CD4-positive, alpha-beta T cell treated with Interleukin-17A for 1 hour (primary cell): ENCODE measurements at regions not wholly inside any gene's neighbourhood (a gene's known extent, or its start where the extent isn't known, plus 50 kb on each side); places are given as distances from the start of the nearest gene placed in this dataset.

Experiments
- DNase-seq: peaks from one replicate; pipeline ENCODE4 v3.0.0-alpha.2; 2020

GRCh38 chr10:64458306-64458705 is 937.1 kb downstream of the REEP3 start:
- no peak for DNase-seq

DNA sequence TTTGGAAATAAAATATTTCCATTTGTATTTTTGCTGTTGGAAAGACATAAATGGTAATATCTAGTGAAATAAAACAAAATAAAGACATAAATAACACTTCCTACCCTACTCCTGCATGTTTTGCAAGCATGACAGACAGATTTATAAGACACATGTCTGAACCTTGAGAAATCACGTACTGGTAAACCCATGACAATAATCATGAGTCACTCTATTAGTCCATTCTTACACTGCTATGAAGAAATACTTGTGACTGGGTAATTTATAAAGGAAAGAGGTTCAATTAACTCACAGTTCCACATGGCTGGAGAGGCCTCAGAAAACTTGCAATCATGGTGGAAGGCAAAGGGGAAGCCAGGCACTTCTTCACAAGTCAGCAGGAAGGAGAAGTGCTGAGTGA is 942.2 kb downstream of the REEP3 start:
- DNase-seq, result no peak

DNA sequence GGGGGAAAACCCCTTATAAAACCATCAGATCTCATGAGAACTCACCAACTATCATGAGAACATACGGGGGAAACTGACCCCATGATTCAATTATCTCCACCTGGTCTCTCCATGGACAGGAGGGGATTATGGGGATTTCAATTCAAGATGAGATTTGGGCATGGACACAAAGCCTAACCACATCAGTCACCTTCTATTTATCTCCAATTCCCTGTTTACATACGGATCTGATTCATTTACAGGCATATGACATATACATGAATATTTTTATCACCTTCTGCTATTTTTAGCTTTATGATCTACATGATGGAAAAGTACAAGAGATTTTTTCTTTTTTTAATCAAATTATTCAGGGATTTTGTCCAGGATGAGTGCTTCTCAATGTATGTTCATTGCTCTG is 944.5 kb downstream of the REEP3 start:
- no peak for DNase-seq

DNA sequence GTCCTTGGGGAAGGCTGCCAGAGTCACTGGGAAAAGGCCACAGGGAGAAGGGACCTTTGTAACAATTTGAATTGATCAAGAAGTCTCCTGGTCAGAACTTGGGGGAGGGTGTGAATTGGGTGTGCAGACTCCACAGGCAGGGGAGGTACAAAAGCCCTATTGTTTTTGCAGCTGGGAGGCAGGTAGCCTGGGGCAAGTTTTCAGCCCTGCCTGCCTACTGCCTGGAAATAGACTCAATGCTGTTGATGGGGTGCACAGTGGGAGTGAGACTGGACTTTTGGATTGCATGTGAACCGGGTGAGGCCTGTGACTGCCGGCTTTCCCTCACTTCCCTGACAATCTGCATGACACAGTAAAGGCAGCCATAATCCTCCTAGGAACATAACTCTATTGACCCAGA is 947.0 kb downstream of the REEP3 start:
- no peak for DNase-seq

DNA sequence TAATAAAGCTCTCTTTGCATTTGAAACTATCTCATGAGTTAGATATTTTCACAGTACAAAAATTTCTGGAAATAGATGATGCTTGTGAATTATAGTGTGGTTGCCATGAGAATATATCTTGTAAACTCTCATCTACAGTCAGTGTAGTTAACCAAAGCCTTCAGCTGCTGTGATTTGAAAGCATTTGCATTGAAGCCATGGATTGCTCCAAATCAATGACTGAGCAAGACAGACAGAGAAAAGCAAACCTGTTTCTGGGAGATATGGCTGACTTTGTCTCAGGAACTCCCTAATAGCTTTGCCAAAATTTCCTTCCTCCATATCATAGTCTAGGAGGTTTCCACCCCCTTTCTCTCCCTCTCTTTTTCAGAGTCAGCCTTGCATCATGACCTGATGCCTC is 955.3 kb downstream of the REEP3 start:
- no peak for DNase-seq

DNA sequence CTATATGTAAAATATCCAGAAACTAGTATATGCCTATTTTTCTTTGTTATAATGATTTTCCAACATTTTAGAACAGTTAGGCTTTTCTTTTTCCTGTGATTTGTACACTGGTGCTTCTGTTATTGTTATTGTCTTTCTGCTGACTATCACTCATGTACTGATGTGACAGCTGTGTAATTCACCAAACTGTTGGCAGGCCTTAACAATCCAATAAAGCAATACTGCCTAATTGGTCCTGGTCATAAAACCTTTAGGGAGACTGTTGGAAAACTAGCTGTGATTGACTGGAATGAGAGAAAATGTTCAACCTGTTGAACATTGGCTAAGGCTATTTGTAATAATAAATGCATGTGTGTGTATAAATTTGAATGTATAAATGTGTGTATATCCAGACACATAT is 956.6 kb downstream of the REEP3 start:
- no peak for DNase-seq

DNA sequence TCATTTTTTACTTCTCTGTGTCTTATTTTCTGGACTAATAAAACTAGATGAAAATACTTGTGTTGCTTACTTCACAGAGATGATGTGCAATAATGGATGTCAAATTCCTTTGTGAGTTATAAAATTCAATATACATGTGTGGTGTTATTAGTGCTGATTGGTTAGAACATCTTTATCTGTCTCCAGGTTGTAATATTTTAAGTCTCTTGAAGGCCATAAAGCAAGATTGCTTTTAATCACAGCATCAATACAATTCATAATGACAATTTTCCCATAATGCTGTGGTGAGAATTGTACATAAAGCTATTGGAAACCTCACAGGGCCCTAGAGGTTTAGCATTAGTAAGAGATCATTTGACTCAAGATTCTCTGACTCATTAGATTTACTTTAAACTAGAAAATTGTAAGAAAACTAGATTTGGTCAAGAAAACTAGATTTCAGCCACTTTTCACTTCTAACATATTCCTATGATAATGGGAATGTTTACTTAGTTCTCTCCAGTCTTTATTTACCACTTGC is 963.7 kb downstream of the REEP3 start:
- no peak for DNase-seq

DNA sequence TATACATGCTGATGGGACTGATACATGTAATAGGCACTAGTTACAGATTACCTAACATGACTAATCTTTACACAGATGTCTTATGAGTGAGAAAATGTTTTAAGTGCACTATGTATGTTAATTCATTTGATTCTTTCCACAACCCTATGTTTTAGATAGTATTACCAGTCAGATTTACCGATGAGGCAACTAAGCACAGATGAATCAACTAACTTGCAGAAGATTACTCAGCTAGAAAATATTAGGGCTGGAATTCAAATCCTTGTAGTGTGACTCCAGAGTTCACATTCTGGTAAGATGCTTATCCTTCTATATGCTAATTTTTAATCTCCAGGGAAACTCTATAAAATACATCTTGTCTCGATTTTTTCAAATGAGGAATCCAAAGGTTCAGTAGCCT is 964.9 kb downstream of the REEP3 start:
- DNase-seq, result no peak

DNA sequence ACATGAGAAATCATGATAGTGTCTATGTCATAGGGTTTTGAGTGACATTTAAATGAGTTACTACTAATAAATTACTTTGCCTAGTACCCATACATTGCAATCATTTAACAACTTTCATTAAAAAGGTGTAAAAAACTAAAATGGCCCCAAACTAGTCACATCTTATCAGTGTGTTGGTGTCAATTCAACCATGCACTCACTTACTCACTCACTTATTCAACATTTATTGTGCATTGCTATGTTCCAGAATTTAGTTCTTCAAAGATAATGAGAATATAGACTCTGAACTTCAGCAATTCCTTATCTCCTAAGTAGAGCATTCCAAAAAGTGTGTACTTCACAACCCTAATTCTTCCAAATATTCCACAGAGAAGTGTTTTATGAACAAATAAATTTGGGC is 965.7 kb downstream of the REEP3 start:
- DNase-seq, result no peak

GRCh38 chr10:64494901-64495300 is 973.7 kb downstream of the REEP3 start:
- no peak for DNase-seq

- DNase-seq, result no peak
Measured at GRCh38 chr10:64497306-64497705, 976.1 kb downstream of the REEP3 start.

GRCh38 chr10:64501807-64502206 is 980.6 kb downstream of the REEP3 start:
- no peak for DNase-seq

DNA sequence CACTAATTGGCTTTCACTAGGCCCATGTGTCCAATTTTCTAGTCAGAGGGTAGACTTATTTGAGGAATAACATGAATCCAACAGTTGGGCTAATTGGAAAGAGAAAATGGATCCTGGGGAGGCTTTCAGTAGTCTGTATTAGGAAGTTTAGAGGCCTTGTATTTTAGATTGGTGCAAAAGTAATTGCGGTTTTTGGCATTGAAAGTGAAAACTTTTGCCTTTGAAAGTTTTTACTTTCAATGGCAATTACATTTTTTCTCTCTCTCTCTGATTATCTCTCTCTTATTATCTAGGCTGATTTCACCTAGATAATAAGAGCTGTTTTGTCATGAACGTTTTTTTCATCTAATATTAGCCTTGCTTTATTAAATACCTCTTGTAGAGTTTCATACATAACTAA is 981.7 kb downstream of the REEP3 start:
- no peak for DNase-seq

DNA sequence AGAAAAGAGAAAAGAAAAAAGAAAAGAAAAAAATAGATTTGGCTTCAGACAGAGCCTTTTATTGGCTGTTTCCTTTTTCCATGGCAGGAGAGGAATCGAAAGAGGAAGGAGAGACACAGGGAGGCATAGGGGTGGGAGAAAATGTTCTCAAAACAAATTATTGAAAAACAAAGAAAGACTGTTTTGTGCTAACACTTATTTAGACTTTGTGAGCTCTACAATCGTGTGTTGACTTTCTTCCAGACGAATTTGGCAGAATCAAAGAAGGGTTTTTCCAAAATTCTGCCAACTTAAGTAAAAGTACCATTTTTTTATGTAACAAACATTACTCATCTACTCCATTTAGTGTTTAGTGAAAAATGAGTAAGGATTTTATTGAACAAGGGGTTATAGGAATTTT is 982.2 kb downstream of the REEP3 start:
- DNase-seq, result no peak

GRCh38 chr10:64505501-64505900 is 984.3 kb downstream of the REEP3 start:
- DNase-seq, result no peak

- DNase-seq, result no peak
Measured at GRCh38 chr10:64506963-64507362, 985.8 kb downstream of the REEP3 start.

GRCh38 chr10:64507651-64508028 is 986.4 kb downstream of the REEP3 start:
- DNase-seq, result no peak

DNA sequence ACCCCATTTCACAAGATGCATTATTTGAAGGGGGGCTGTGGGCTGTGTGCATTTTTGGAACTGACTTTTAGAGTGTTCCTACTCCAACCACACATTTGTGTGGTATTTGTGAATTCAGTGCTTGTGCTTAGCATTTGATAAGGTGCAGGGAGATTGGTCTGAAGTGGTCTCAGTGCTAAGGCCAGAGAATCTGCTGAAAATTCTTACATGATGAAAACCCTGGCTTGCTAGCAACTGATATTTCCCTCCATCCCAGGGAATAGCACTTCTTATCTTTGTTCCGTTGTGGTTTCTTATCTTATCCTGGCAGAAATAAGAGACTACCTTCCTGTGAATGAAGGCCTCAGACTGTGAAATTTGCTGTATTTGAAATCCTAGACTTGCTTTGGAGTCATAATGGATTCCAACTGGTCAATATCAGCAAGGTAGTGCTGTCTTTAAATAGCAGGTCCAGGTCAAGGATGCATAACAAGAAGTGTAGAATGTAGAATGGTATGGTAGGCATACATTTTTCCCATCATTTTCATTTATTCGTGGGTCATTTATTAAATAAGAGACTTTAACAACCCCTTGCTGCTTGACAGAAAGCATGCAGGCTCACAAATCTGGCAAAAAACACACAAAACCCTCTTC is 986.9 kb downstream of the REEP3 start:
- no peak for DNase-seq

DNA sequence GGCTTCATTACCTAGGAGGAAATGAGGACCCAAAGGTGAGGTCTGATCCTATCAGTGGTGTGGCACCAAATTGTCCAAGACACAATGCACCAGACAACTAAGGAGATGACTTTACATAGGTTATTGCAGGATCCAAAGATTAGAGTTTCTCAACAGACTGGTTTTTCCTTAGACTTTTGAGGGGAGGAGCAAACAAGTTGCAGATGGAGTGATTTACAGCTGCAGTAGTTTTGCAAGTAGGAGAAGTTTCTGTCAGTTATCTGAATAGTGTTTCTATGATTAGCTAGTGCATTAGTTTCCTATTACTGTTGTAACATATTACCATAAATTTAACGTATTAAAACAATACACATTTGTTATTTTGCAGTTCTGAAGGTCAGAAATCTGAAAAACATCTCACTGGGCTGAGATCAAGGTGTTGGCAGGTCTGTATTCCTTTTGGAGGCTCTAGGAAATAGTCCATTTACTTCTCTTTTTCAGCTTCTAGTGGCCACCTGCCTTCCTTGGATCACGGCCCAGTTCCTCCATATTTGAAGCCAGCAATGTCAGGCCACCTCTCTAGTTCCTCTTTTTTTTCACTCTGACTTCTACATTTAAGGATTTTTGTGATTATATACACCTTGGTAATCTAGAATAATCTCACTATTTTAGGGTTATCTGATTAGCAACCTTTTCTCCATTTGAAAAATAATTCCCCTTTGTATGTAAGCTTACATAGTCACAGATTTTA is 994.9 kb downstream of the REEP3 start:
- DNase-seq, result no peak

GRCh38 chr10:64518456-64518855 is 997.3 kb downstream of the REEP3 start:
- DNase-seq, result no peak

DNA sequence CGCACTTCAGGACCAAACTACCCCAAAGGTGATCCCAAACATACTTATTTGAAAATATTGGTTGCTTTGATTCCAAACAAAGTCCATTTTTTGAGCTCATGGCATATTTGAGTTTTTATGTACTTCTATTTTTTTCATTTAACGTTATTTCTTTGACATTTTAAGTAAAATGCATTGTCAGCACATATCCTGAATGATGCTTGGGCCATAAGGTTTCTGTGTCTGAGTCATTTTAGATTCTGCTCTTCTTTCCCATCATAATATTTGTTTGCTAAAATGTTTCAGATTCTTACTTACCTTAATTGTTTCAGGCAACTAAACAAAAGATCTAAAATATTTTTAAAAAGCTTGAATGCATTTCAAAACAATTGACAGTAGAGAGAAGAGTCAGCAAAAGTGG is 998.2 kb downstream of the REEP3 start:
- no peak for DNase-seq

DNA sequence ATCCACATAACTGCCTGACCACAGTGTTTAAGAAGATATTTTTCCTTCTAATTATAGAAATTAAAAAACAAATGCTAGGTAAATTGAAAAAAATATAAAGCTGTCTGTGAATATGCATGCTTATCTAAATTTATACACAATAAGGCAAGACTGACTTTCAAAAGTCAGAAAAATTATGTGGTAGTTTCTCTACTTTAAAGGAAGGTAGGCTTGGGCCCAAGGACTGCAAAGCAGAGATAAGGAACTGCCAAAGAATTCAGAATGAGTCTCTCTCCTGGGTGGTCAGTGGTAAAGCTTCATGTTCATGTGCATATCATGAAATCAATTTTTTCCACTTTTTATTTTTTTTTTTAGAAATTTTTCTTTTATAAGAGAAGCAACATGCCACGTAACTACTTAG is 998.6 kb downstream of the REEP3 start:
- DNase-seq, result no peak

DNA sequence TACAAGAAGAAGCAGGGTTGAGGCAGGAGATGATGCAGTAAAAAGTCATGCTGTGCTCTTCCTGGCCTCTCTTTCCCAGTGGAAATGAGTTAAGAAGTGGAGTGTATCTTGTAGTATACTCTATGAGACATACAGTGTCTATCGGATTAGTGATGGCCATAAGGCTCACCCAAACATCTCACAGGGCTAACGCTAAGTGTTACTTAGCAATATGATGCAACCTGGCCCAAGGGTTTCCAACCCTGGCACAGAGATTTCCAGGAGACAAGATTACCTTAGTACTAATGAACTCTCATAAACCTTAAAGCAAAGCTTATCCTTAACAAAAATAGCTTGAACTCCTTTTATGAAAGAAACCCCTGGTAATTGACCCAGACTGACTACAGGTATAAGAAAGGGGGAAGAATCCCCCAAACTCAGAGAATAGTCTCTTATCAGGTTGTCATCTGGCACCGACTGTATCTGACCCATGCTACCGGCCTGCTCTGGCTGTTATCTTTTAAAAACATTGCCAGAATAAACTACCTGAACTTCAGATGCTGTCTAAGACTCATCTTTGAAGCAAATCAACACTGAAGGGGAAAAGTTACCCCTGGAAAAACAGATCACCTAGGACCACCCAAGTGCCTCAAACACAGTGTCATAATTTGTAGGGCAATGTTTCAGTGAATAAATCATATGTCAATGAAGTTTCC is 1002.0 kb downstream of the REEP3 start:
- DNase-seq, result no peak

- DNase-seq, result no peak
Measured at GRCh38 chr10:64528294-64529002, 1007.2 kb downstream of the REEP3 start.
